ENCODE measurements at regions not wholly inside any gene's neighbourhood (a gene's known extent, or its start where the extent isn't known, plus 50 kb on each side); places are given as distances from the start of the nearest gene placed in this dataset.

DNA sequence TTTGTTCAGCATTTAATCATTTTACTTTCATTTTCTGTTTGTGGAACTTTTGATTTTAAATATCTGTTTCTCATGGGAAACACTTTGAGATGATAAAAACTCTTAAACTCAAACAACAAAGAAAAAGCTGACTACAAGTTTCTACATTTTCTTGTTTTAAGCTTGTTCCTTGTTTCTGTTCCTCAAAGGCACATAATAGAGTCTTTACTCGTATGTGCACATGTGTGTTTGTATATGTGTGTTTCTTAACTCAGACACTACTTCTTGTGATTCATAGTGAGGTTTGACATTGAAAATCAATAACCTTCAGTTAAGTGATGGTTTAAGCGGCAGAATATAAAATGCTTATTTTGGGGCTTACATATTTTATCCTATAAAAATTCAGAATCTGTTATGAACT is 786.7 kb upstream of the EPHA6 start:
- intact Hi-C loops (cut with DNase I; ENCODE audit: low total_unique reads) = no loop called here
- Histone ChIP-seq H3K27me3 (no peaks in the 10 kb centered on the region), H3K4me1 (no peaks in the 10 kb centered on the region), H3K4me3 (no peak overlapping the region), H3K27ac (no peak overlapping the region), H3K36me3 (no peaks in the 10 kb centered on the region), H3K9me3 (no peaks in the 10 kb centered on the region)
- DNase-seq = no peak
- WGBS, 5 donors = 74 to 81% (median 78%) methylated on average over 2 of the region's 2 CpGs
- TF ChIP-seq, protein P1, sequence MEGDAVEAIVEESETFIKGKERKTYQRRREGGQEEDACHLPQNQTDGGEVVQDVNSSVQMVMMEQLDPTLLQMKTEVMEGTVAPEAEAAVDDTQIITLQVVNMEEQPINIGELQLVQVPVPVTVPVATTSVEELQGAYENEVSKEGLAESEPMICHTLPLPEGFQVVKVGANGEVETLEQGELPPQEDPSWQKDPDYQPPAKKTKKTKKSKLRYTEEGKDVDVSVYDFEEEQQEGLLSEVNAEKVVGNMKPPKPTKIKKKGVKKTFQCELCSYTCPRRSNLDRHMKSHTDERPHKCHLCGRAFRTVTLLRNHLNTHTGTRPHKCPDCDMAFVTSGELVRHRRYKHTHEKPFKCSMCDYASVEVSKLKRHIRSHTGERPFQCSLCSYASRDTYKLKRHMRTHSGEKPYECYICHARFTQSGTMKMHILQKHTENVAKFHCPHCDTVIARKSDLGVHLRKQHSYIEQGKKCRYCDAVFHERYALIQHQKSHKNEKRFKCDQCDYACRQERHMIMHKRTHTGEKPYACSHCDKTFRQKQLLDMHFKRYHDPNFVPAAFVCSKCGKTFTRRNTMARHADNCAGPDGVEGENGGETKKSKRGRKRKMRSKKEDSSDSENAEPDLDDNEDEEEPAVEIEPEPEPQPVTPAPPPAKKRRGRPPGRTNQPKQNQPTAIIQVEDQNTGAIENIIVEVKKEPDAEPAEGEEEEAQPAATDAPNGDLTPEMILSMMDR (IDR thresholded peaks at IDR 0.05) = no peak
- TF ChIP-seq POLR2AphosphoS5 (IDR thresholded peaks at IDR 0.05) (no peak), POLR2A (IDR thresholded peaks at IDR 0.05) (no peak)

DNA sequence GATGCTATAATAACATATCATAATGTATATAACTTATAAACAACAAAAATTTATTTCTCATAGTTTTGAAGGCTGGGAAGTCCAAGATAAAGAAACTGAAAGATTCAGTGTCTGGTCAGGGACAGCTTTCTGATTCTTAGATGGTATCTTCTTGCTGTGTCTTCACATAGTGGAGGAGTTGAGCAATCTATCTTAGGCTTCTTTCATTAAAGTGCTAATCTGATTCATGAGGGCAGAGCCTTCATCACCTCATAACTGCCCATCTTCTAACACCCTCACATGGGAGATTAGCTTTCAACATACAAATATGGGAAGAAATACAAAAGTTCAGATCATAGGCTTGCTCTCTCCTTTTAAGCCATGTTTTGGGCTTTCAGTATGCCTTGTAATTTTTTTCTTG is 774.8 kb upstream of the EPHA6 start:
- Histone ChIP-seq H3K9me3 (peaks cover 0 to 6% (median 0%) of the 10 kb centered on the region in 4 donors), H3K27ac (no peak overlapping the region), H3K27me3 (no peaks in the 10 kb centered on the region), H3K4me1 (no peaks in the 10 kb centered on the region), H3K36me3 (no peaks in the 10 kb centered on the region), H3K4me3 (no peak overlapping the region)
- no peak for TF ChIP-seq POLR2A (IDR thresholded peaks at IDR 0.05)
- no peak for TF ChIP-seq POLR2AphosphoS5 (IDR thresholded peaks at IDR 0.05)
- no peak for TF ChIP-seq EP300 (IDR thresholded peaks at IDR 0.05)
- TF ChIP-seq, protein P1 (IDR thresholded peaks at IDR 0.05) = no peak
- no peak for DNase-seq
- intact Hi-C loops (cut with DNase I; ENCODE audit: low total_unique reads) = no loop called here

DNA sequence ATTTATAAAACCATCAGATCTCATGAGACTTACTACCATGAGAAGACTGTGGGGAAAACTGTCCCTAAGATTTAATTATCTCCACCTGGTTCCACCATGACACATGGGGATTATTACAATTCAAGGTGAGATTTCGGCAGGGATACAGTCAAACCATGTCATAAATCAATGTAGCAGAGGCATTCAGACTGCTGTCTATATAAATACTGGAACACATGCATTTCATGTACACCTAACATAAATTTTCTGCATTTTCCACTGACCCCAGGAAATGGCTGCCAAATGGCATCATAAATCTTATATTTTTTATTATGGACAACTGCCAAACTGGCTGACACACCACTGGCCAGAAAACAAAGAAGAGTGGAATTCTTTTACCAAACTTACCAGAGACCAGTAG is 755.1 kb upstream of the EPHA6 start:
- Histone ChIP-seq H3K4me3 (no peak overlapping the region), H3K27me3 (no peaks in the 10 kb centered on the region), H3K4me1 (no peaks in the 10 kb centered on the region), H3K36me3 (no peaks in the 10 kb centered on the region), H3K27ac (no peak overlapping the region), H3K9me3 (no peaks in the 10 kb centered on the region)
- intact Hi-C loops (cut with DNase I; ENCODE audit: low total_unique reads) = no loop called here
- WGBS, 5 donors = 47 to 78% (median 75%) methylated on average over 1 of the region's 1 CpG
- TF ChIP-seq POLR2AphosphoS5 (IDR thresholded peaks at IDR 0.05) (no peak), EP300 (IDR thresholded peaks at IDR 0.05) (no peak), POLR2A (IDR thresholded peaks at IDR 0.05) (no peak)
- TF ChIP-seq, protein P1 (IDR thresholded peaks at IDR 0.05) = no peak
- DNase-seq = no peak

DNA sequence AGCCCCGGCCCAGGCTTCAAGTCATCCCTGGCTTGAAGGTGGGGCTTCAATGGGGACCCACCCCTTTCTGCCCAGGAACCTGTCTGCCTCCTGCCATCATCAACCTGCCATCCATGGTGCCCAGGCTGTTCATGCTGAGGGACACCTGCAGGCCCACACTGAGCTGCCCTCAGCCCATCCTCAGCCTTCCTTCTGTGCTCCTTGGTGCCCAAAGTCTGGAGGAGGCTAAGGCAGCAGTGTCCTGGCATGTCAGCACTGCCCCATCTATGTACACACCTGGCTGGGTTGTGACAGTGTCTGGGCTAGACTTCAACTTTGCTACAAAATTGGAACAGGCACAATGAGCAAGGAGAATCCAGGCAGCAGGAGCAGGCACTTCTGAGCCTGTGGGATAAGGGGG is 745.3 kb upstream of the EPHA6 start:
- H3K4me1 ChIP-seq = no peaks in the 10 kb centered on the region
- no peak overlapping the region for H3K4me3 ChIP-seq
- intact Hi-C loops (cut with DNase I; ENCODE audit: low total_unique reads) = no loop called here
- H3K9me3 ChIP-seq = peaks cover 0 to 15% (median 13%) of the 10 kb centered on the region in 4 donors
- no peak overlapping the region for H3K27ac ChIP-seq
- no peak for TF ChIP-seq EP300 (IDR thresholded peaks at IDR 0.05)
- TF ChIP-seq, protein P1 (IDR thresholded peaks at IDR 0.05) = no peak
- no peak for TF ChIP-seq POLR2AphosphoS5 (IDR thresholded peaks at IDR 0.05)
- no peak for TF ChIP-seq POLR2A (IDR thresholded peaks at IDR 0.05)
- WGBS, 5 donors = 73 to 98% (median 90%) methylated on average over 1 of the region's 1 CpG
- H3K27me3 ChIP-seq = no peaks in the 10 kb centered on the region
- no peaks in the 10 kb centered on the region for H3K36me3 ChIP-seq
- DNase-seq = no peak

DNA sequence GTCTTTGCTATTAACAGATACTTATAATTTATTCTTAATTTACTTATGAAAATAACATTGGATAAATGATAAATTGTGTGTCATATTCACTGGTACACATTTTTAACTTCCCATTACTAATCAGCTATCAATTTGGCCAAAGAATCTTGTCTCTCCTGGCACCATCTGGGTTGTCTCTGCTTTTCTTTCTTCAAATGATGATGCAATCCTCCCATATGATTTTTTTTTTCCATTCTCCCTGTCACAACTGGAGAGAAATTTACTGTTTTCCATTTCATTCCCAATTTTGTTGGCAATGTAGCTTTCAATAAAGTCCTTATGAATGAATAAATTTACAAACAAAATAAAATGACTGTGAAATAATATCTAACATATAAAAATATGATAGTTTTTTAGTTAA is 743.7 kb upstream of the EPHA6 start:
- Histone ChIP-seq H3K9me3 (peaks cover 0 to 15% (median 13%) of the 10 kb centered on the region in 4 donors), H3K36me3 (no peaks in the 10 kb centered on the region), H3K27me3 (no peaks in the 10 kb centered on the region), H3K4me3 (no peak overlapping the region), H3K4me1 (no peaks in the 10 kb centered on the region), H3K27ac (no peak overlapping the region)
- TF ChIP-seq EP300 (IDR thresholded peaks at IDR 0.05) (no peak), POLR2AphosphoS5 (IDR thresholded peaks at IDR 0.05) (no peak), POLR2A (IDR thresholded peaks at IDR 0.05) (no peak)
- TF ChIP-seq, protein P1 (IDR thresholded peaks at IDR 0.05) = no peak
- intact Hi-C loops (cut with DNase I; ENCODE audit: low total_unique reads) = no loop called here
- no peak for DNase-seq

Data from stomach (tissue), 8 donors.